ENCODE measurements at regions not wholly inside any gene's neighbourhood (a gene's known extent, or its start where the extent isn't known, plus 50 kb on each side); places are given as distances from the start of the nearest gene placed in this dataset.
"Not testable (repeated sequence)": the region's sequence is repeated elsewhere in the genome, so short reads cannot be mapped to it uniquely, and the experiment has no call there.

GRCh38 chrX:39418731-39419638 is 617.7 kb downstream of the MID1IP1 start:
- DNase-seq = peak; percentile 83

GRCh38 chrX:39421006-39421405 is 619.7 kb downstream of the MID1IP1 start:
- no peak for DNase-seq

- DNase-seq = no peak
Measured at GRCh38 chrX:39425124-39425806, 624.0 kb downstream of the MID1IP1 start.

- peak; percentile 31 for DNase-seq
Measured at GRCh38 chrX:39426101-39426500, 624.8 kb downstream of the MID1IP1 start.

GRCh38 chrX:39427492-39427891 is 626.2 kb downstream of the MID1IP1 start:
- no peak for DNase-seq

GRCh38 chrX:39427906-39428305 is 626.6 kb downstream of the MID1IP1 start:
- no peak for DNase-seq

GRCh38 chrX:39430551-39430950 is 629.3 kb downstream of the MID1IP1 start:
- no peak for DNase-seq

- no peak for DNase-seq
Measured at GRCh38 chrX:39431893-39432292, 630.6 kb downstream of the MID1IP1 start.

GRCh38 chrX:39434671-39435070 is 633.4 kb downstream of the MID1IP1 start:
- DNase-seq = not testable (repeated sequence)

- DNase-seq = not testable (repeated sequence)
Measured at GRCh38 chrX:39436538-39436937, 635.3 kb downstream of the MID1IP1 start.

GRCh38 chrX:39437670-39438441 is 636.6 kb downstream of the MID1IP1 start:
- DNase-seq = no peak

- no peak for DNase-seq
Measured at GRCh38 chrX:39438603-39439602, 637.6 kb downstream of the MID1IP1 start.

- DNase-seq = no peak
Measured at GRCh38 chrX:39439906-39440798, 638.9 kb downstream of the MID1IP1 start.

- no peak for DNase-seq
Measured at GRCh38 chrX:39440799-39441284, 639.6 kb downstream of the MID1IP1 start.

- no peak for DNase-seq
Measured at GRCh38 chrX:39442332-39442731, 641.1 kb downstream of the MID1IP1 start.

- DNase-seq = no peak
Measured at GRCh38 chrX:39443240-39443639, 642.0 kb downstream of the MID1IP1 start.

- no peak for DNase-seq
Measured at GRCh38 chrX:39445336-39445735, 644.1 kb downstream of the MID1IP1 start.

- DNase-seq = no peak
Measured at GRCh38 chrX:39449352-39449751, 648.1 kb downstream of the MID1IP1 start.

GRCh38 chrX:39450234-39450977 is 647.4 kb downstream of the BCOR start:
- DNase-seq = no peak

- DNase-seq = no peak
Measured at GRCh38 chrX:39451046-39451445, 646.7 kb downstream of the BCOR start.

Measured in eye (tissue), 1 donor.